ENCODE measurements at regions not wholly inside any gene's neighbourhood (a gene's known extent, or its start where the extent isn't known, plus 50 kb on each side); places are given as distances from the start of the nearest gene placed in this dataset.

- peaks cover 0 to 13% (median 6%) of the 10 kb centered on the region in 3 donors for H3K27me3 Mint-ChIP-seq (ENCODE audit: low read depth in 3 of 3)
- H3K4me3 Mint-ChIP-seq: no peak overlapping the region
- no peaks in the 10 kb centered on the region for H3K4me1 Mint-ChIP-seq
- Histone ChIP-seq H3K4me2 (replicated peaks; ENCODE audit: extremely low read depth, low read length, poor library complexity, severe bottlenecking) (no peak overlapping the region), H3K79me2 (ENCODE audit: insufficient read depth, low read length) (no peaks in the 10 kb centered on the region), H3K4me3 (replicated peaks in 1 of 3; ENCODE audit: low read depth in 2 of 3, low read length in 3 of 3) (no peak overlapping the region), H3K27ac (ENCODE audit: low read depth in 1 of 2, low read length in 2 of 2) (no peak overlapping the region), H3K4me1 (ENCODE audit: control insufficient read depth in 1 of 2, insufficient read depth in 2 of 2, low read length in 2 of 2) (no peaks in the 10 kb centered on the region), H4K20me1 (ENCODE audit: insufficient read depth, low read length) (no peaks in the 10 kb centered on the region), H3K9me3 (replicated peaks in 1 of 2; ENCODE audit: control insufficient read depth in 1 of 2, insufficient read depth in 1 of 2, low read length in 2 of 2) (no peaks in the 10 kb centered on the region), H3K27me3 (ENCODE audit: control insufficient read depth in 2 of 2, insufficient read depth in 2 of 2, low read length in 2 of 2) (no peaks in the 10 kb centered on the region), H3K36me3 (replicated peaks in 1 of 2; ENCODE audit: control insufficient read depth in 1 of 2, insufficient read depth in 2 of 2, low read length in 2 of 2) (no peaks in the 10 kb centered on the region), H2AFZ (ENCODE audit: insufficient read depth, low read depth, low read length, poor library complexity, severe bottlenecking) (no peak overlapping the region), H3K9ac (ENCODE audit: insufficient read depth, low read length, poor library complexity, severe bottlenecking) (no peak overlapping the region)
- intact Hi-C loops (cut with micrococcal nuclease): no loop called here
- no peak for DNase-seq
- 79% methylated on average over 3 of the region's 4 CpGs for WGBS (ENCODE audit: insufficient coverage)
- H3K27ac Mint-ChIP-seq: no peak overlapping the region
- no peaks in the 10 kb centered on the region for H3K36me3 Mint-ChIP-seq
- no peak for TF ChIP-seq CTCF (IDR thresholded peaks at IDR 0.05)
- peaks cover 0 to 2% (median 0%) of the 10 kb centered on the region in 7 donors for H3K9me3 Mint-ChIP-seq
Observed at GRCh38 chr5:174191076-174191475, 145.6 kb downstream of the NSG2 start.

- no peak overlapping the region for H2AFZ ChIP-seq (ENCODE audit: insufficient read depth, low read depth, low read length, poor library complexity, severe bottlenecking)
- no peak overlapping the region for H3K4me2 ChIP-seq (replicated peaks; ENCODE audit: extremely low read depth, low read length, poor library complexity, severe bottlenecking)
- peak overlapping the region in 1 of 2 donors; percentile 3 for H3K4me3 Mint-ChIP-seq
- no peak for DNase-seq
- H3K4me3 ChIP-seq (replicated peaks in 1 of 3; ENCODE audit: low read depth in 2 of 3, low read length in 3 of 3): no peak overlapping the region
- peaks cover 0 to 2% (median 0%) of the 10 kb centered on the region in 7 donors for H3K9me3 Mint-ChIP-seq
- H3K9me3 ChIP-seq (replicated peaks in 1 of 2; ENCODE audit: control insufficient read depth in 1 of 2, insufficient read depth in 1 of 2, low read length in 2 of 2): no peaks in the 10 kb centered on the region
- H3K27me3 ChIP-seq (ENCODE audit: control insufficient read depth in 2 of 2, insufficient read depth in 2 of 2, low read length in 2 of 2): no peaks in the 10 kb centered on the region
- no peaks in the 10 kb centered on the region for H3K79me2 ChIP-seq (ENCODE audit: insufficient read depth, low read length)
- H3K9ac ChIP-seq (ENCODE audit: insufficient read depth, low read length, poor library complexity, severe bottlenecking): no peak overlapping the region
- intact Hi-C loops (cut with micrococcal nuclease): no loop called here
- no peaks in the 10 kb centered on the region for H4K20me1 ChIP-seq (ENCODE audit: insufficient read depth, low read length)
- H3K27me3 Mint-ChIP-seq (ENCODE audit: low read depth in 3 of 3): peaks cover 0 to 12% (median 2%) of the 10 kb centered on the region in 3 donors
- 78% methylated on average over 7 of the region's 10 CpGs for WGBS (ENCODE audit: insufficient coverage)
- H3K4me1 Mint-ChIP-seq: no peaks in the 10 kb centered on the region
- no peak for TF ChIP-seq CTCF (IDR thresholded peaks at IDR 0.05)
- no peaks in the 10 kb centered on the region for H3K36me3 ChIP-seq (replicated peaks in 1 of 2; ENCODE audit: control insufficient read depth in 1 of 2, insufficient read depth in 2 of 2, low read length in 2 of 2)
- H3K36me3 Mint-ChIP-seq: no peaks in the 10 kb centered on the region
- no peaks in the 10 kb centered on the region for H3K4me1 ChIP-seq (ENCODE audit: control insufficient read depth in 1 of 2, insufficient read depth in 2 of 2, low read length in 2 of 2)
- H3K27ac ChIP-seq (ENCODE audit: low read depth in 1 of 2, low read length in 2 of 2): no peak overlapping the region
- no peak overlapping the region for H3K27ac Mint-ChIP-seq
Observed at GRCh38 chr5:174191850-174192655, 146.5 kb downstream of the NSG2 start.

Measured in CD14-positive monocyte (primary cell).